HG02588 (cell line): ENCODE measurements at regions not wholly inside any gene's neighbourhood (a gene's known extent, or its start where the extent isn't known, plus 50 kb on each side); places are given as distances from the start of the nearest gene placed in this dataset.
"Not testable (repeated sequence)": the region's sequence is repeated elsewhere in the genome, so short reads cannot be mapped to it uniquely, and the experiment has no call there.

Experiments
- ATAC-seq: cut with Tn5 transposase; IDR thresholded peaks from one replicate; pipeline ENCODE4 v1.9.1; 2021; ENCODE audit warnings: mild to moderate bottlenecking, moderate library complexity; ENCODE audit not compliant: unreplicated experiment

- no peak for ATAC-seq
These were observed 118.9 kb downstream of the GATA3 start for GRCh38 chr10:8173243-8173865.

- ATAC-seq: no peak
These were observed 119.4 kb downstream of the GATA3 start for GRCh38 chr10:8173866-8174243.

GRCh38 chr10:8174762-8175161 is 120.3 kb downstream of the GATA3 start:
- ATAC-seq: no peak

GRCh38 chr10:8177526-8177925 is 123.0 kb downstream of the GATA3 start:
- ATAC-seq: not testable (repeated sequence)

GRCh38 chr10:8179773-8180172 is 125.3 kb downstream of the GATA3 start:
- not testable (repeated sequence) for ATAC-seq

GRCh38 chr10:8180360-8181109 is 126.0 kb downstream of the GATA3 start:
- ATAC-seq: no peak

- ATAC-seq: no peak
These were observed 127.1 kb downstream of the GATA3 start for GRCh38 chr10:8181496-8182157.

- ATAC-seq: no peak
These were observed 128.3 kb downstream of the GATA3 start for GRCh38 chr10:8182806-8183205.

- no peak for ATAC-seq
These were observed 128.8 kb downstream of the GATA3 start for GRCh38 chr10:8183241-8183704.

GRCh38 chr10:8187171-8187666 is 132.7 kb downstream of the GATA3 start:
- no peak for ATAC-seq

- no peak for ATAC-seq
These were observed 135.0 kb downstream of the GATA3 start for GRCh38 chr10:8189458-8189857.

GRCh38 chr10:8192301-8192700 is 137.8 kb downstream of the GATA3 start:
- no peak for ATAC-seq

GRCh38 chr10:8193546-8193945 is 139.1 kb downstream of the GATA3 start:
- ATAC-seq: no peak

- no peak for ATAC-seq
These were observed 139.6 kb downstream of the GATA3 start for GRCh38 chr10:8194050-8194449.

- ATAC-seq: no peak
These were observed 152.4 kb downstream of the GATA3 start for GRCh38 chr10:8206882-8207281.

- no peak for ATAC-seq
These were observed 157.1 kb downstream of the GATA3 start for GRCh38 chr10:8211631-8212030.

GRCh38 chr10:8213735-8214134 is 159.2 kb downstream of the GATA3 start:
- ATAC-seq: no peak

GRCh38 chr10:8214587-8214986 is 160.1 kb downstream of the GATA3 start:
- no peak for ATAC-seq

- no peak for ATAC-seq
These were observed 162.4 kb downstream of the GATA3 start for GRCh38 chr10:8216893-8217292.

GRCh38 chr10:8221451-8221850 is 167.0 kb downstream of the GATA3 start:
- no peak for ATAC-seq

GRCh38 chr10:8224591-8224990 is 170.1 kb downstream of the GATA3 start:
- no peak for ATAC-seq

- no peak for ATAC-seq
These were observed 170.7 kb downstream of the GATA3 start for GRCh38 chr10:8225187-8225586.
